ENCODE measurements at regions not wholly inside any gene's neighbourhood (a gene's known extent, or its start where the extent isn't known, plus 50 kb on each side); places are given as distances from the start of the nearest gene placed in this dataset.

DNA sequence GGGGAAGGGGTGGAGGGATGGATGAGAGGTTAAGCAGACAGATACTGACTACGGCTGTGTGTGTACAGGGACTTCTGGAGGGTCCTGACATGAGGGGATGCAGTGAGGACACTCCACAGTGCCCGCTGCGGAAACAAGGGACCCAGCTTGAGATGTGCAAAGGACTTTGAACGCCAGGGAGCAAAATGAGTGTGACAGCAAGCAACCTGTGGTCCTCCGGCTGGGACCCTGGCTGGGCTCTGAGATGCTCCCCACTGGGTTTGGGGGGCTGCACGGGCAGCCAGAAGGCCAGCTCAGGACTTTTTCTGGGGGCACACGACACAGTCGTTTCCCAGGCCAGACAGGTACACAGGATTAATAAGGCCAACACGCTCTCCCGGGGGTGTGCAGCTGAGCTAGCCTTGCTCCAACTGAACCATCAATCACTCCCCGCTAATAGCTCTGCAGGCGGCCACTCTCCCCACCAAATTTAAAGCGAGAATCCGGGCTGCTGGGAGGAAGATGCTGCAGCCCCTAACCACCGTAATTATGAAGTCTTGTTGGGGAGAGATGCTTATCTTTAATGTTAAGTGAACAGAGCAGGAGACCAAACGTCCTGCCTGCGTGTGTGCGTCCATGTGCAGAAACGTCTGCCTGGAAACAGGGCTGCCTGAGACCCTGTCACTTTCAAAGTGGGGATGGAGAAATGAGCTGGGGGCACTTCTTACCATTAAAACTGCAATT lies 51.6 kb upstream of the DLK1 start:
- no peak for DNase-seq

- no peak for DNase-seq
These were observed 50.7 kb upstream of the DLK1 start for GRCh38 chr14:100675699-100676684.
